Keratinocyte (primary cell): ENCODE measurements at regions not wholly inside any gene's neighbourhood (a gene's known extent, or its start where the extent isn't known, plus 50 kb on each side); places are given as distances from the start of the nearest gene placed in this dataset.

ENCODE experiments used
- DNase-seq: peaks from one replicate; pipeline ENCODE4 v3.0.0-alpha.2; 2011; ENCODE audit warnings: low read depth, missing footprints, low spot score
- FAIRE-seq: peaks from 2 replicates; lab custom pipeline; 2011; peaks lifted over from hg19 to GRCh38; lab: Jason Lieb, UNC
- H2AFZ ChIP-seq: 2 replicates; pipeline ENCODE4 v1.6.0; 2012; ENCODE audit warnings: low read length, control low read depth, inconsistent platforms; ENCODE audit not compliant: control insufficient read depth
- H3K27ac ChIP-seq: 2 replicates; pipeline ENCODE4 v1.5.1; 2011; ENCODE audit warnings: low read length; ENCODE audit not compliant: control insufficient read depth, insufficient read depth
- H3K27me3 ChIP-seq: 3 replicates; pipeline ENCODE4 v1.6.0; 2011; ENCODE audit warnings: low read length; ENCODE audit not compliant: control insufficient read depth, insufficient read depth; ENCODE audit errors: extremely low read depth
- H3K36me3 ChIP-seq, 2 experiments: 2 replicates in 1 of 2; 3 replicates in 1 of 2; pipeline ENCODE4 v1.5.1; 2011; ENCODE audit warnings: low read length in 2 of 2, mild to moderate bottlenecking in 1 of 2; ENCODE audit not compliant: control insufficient read depth in 2 of 2, insufficient read depth in 2 of 2; ENCODE audit errors: extremely low read depth in 1 of 2
- H3K4me1 ChIP-seq: 3 replicates; pipeline ENCODE4 v1.5.1; 2011; ENCODE audit warnings: low read length; ENCODE audit not compliant: control insufficient read depth, insufficient read depth; ENCODE audit errors: extremely low read depth
- H3K4me2 ChIP-seq: 3 replicates; pipeline ENCODE4 v1.6.0; 2011; ENCODE audit warnings: low read depth, low read length; ENCODE audit not compliant: control insufficient read depth, insufficient read depth; ENCODE audit errors: extremely low read depth
- H3K4me3 ChIP-seq, 3 experiments: fragments of 200-600 bp in 1 of 3; sonication (generic) in 1 of 3; 2 replicates in 2 of 3; 3 replicates in 1 of 3; pipeline ENCODE4 v1.5.1; 2011 to 2016; ENCODE audit warnings: low read length in 3 of 3, mild to moderate bottlenecking in 3 of 3, control low read depth in 2 of 3, inconsistent platforms in 1 of 3, low read depth in 1 of 3, mixed read lengths in 1 of 3, mixed run types in 1 of 3, moderate library complexity in 1 of 3; ENCODE audit not compliant: control insufficient read depth in 2 of 3, insufficient read depth in 2 of 3; ENCODE audit errors: extremely low read depth in 1 of 3
- H3K79me2 ChIP-seq: 2 replicates; pipeline ENCODE4 v1.6.0; 2012; ENCODE audit warnings: low read length; ENCODE audit not compliant: control insufficient read depth, insufficient read depth
- H3K9ac ChIP-seq: 3 replicates; pipeline ENCODE4 v1.6.0; 2011; ENCODE audit warnings: low read length; ENCODE audit not compliant: control insufficient read depth, insufficient read depth; ENCODE audit errors: extremely low read depth
- H3K9me1 ChIP-seq: 3 replicates; pipeline ENCODE4 v1.6.0; 2011; ENCODE audit warnings: low read length; ENCODE audit not compliant: control insufficient read depth, insufficient read depth; ENCODE audit errors: extremely low read depth
- H3K9me3 ChIP-seq: 2 replicates; pipeline ENCODE4 v1.5.1; 2012; ENCODE audit warnings: low read depth, low read length; ENCODE audit not compliant: control insufficient read depth
- H4K20me1 ChIP-seq: 3 replicates; pipeline ENCODE4 v1.6.0; 2011; ENCODE audit warnings: low read length; ENCODE audit not compliant: control insufficient read depth, insufficient read depth; ENCODE audit errors: extremely low read depth
- CTCF ChIP-seq, 3 experiments: IDR thresholded peaks in 1 of 3; conservative IDR thresholded peaks in 1 of 3; optimal IDR thresholded peaks in 1 of 3; 2 replicates in 2 of 3; 3 replicates in 1 of 3; pipeline versions ENCODE3 to v1.5.1; 2011; ENCODE audit warnings: low read length in 3 of 3, mild to moderate bottlenecking in 3 of 3, moderate library complexity in 2 of 3, control low read depth in 1 of 3, inconsistent platforms in 1 of 3; ENCODE audit not compliant: insufficient read depth in 2 of 3; ENCODE audit errors: extremely low read depth in 1 of 3
- EZH2 ChIP-seq: IDR thresholded peaks from one replicate; pipeline ENCODE4 v1.6.1; 2012; ENCODE audit warnings: inconsistent platforms, mild to moderate bottlenecking, low read length, moderate library complexity
- dilution Hi-C: fragments of 300-500 bp; cut with MboI; formaldehyde crosslinking; loops from one replicate; pipeline ENCODE4 v1.7.0; 2020; ENCODE audit warnings: low sequenced_read_pairs; ENCODE audit not compliant: extremely low pct_ligation_motif_present

GRCh38 chr6:135604035-135604860 is 106.7 kb upstream of the AHI1 start:
- no peaks in the 10 kb centered on the region for H4K20me1 ChIP-seq
- TF ChIP-seq CTCF (optimal IDR thresholded peaks at IDR 0.05 in 1 of 3, IDR thresholded peaks at IDR 0.05 in 1 of 3, conservative IDR thresholded peaks at IDR 0.05 in 1 of 3; ENCODE audit: extremely low read depth in 1 of 3, insufficient read depth in 2 of 3, low read length in 3 of 3), result no peak
- no peak for TF ChIP-seq EZH2
- H3K4me1 ChIP-seq, result peaks cover 6% of the 10 kb centered on the region
- no peak overlapping the region for H3K27ac ChIP-seq
- dilution Hi-C loops, result no loop called here
- no peak overlapping the region for H3K4me2 ChIP-seq
- no peaks in the 10 kb centered on the region for H3K79me2 ChIP-seq
- H3K36me3 ChIP-seq, result no peaks in the 10 kb centered on the region
- DNase-seq, result no peak
- H3K4me3 ChIP-seq, result no peak overlapping the region
- no peaks in the 10 kb centered on the region for H3K9me3 ChIP-seq
- no peak for FAIRE-seq
- no peak overlapping the region for H3K9ac ChIP-seq
- H2AFZ ChIP-seq, result no peak overlapping the region
- H3K27me3 ChIP-seq, result no peaks in the 10 kb centered on the region
- H3K9me1 ChIP-seq, result no peaks in the 10 kb centered on the region

GRCh38 chr6:135605278-135605790 is 107.8 kb upstream of the AHI1 start:
- no peaks in the 10 kb centered on the region for H3K79me2 ChIP-seq
- no peak overlapping the region for H3K4me3 ChIP-seq
- no peak overlapping the region for H3K27ac ChIP-seq
- DNase-seq (no peak), FAIRE-seq (no peak)
- H3K9me1 ChIP-seq, result no peaks in the 10 kb centered on the region
- H3K4me2 ChIP-seq, result no peak overlapping the region
- H3K27me3 ChIP-seq, result no peaks in the 10 kb centered on the region
- TF ChIP-seq CTCF (optimal IDR thresholded peaks at IDR 0.05 in 1 of 3, IDR thresholded peaks at IDR 0.05 in 1 of 3, conservative IDR thresholded peaks at IDR 0.05 in 1 of 3; ENCODE audit: extremely low read depth in 1 of 3, insufficient read depth in 2 of 3, low read length in 3 of 3) (no peak), EZH2 (no peak)
- H3K36me3 ChIP-seq, result no peaks in the 10 kb centered on the region
- H3K4me1 ChIP-seq, result peaks cover 6% of the 10 kb centered on the region
- no peak overlapping the region for H3K9ac ChIP-seq
- no peaks in the 10 kb centered on the region for H4K20me1 ChIP-seq
- dilution Hi-C loops, result no loop called here
- no peak overlapping the region for H2AFZ ChIP-seq
- no peaks in the 10 kb centered on the region for H3K9me3 ChIP-seq
